WTC11 (cell line): ENCODE measurements at regions not wholly inside any gene's neighbourhood (a gene's known extent, or its start where the extent isn't known, plus 50 kb on each side); places are given as distances from the start of the nearest gene placed in this dataset.

Experiments used
- ATAC-seq: fragments of 200-7000 bp; cut with Tn5 transposase; 2 replicates; pipeline ENCODE4 v1.10.0; 2021; ENCODE audit warnings: mild to moderate bottlenecking, moderate library complexity
- CTCF ChIA-PET: fragments of 300-600 bp; sonication (Branson Sonifier 250); formaldehyde crosslinking; loops from one replicate; lab custom pipeline; 2021; ENCODE audit warnings: antibody characterized with exemption; lab: Charles Lee
- POLR2A ChIA-PET: fragments of 350-600 bp; sonication (Branson Sonifier 250); formaldehyde crosslinking; loops from one replicate; lab custom pipeline; 2021; ENCODE audit warnings: antibody characterized with exemption; lab: Charles Lee
- DNase-seq: peaks from one replicate; pipeline ENCODE4 v3.0.0; 2021; ENCODE audit warnings: low spot score
- H3K27ac Mint-ChIP-seq: 2 replicates; pipeline ENCODE4 v1.8.0; 2021; ENCODE audit warnings: mixed read lengths
- H3K27me3 Mint-ChIP-seq: 2 replicates; pipeline ENCODE4 v1.8.0; 2021; ENCODE audit warnings: low read depth, mild to moderate bottlenecking, moderate library complexity, mixed read lengths
- H3K36me3 Mint-ChIP-seq: 2 replicates; pipeline ENCODE4 v1.8.0; 2021; ENCODE audit warnings: mixed read lengths
- H3K4me1 Mint-ChIP-seq: 2 replicates; pipeline ENCODE4 v1.8.0; 2022; ENCODE audit warnings: mixed read lengths
- H3K4me3 Mint-ChIP-seq: 2 replicates; pipeline ENCODE4 v1.8.0; 2021; ENCODE audit warnings: mild to moderate bottlenecking, moderate library complexity, mixed read lengths
- H3K9me3 Mint-ChIP-seq: 2 replicates; pipeline ENCODE4 v1.8.0; 2021; ENCODE audit warnings: mixed read lengths
- ATF2 ChIP-seq: sonication (generic); formaldehyde crosslinking; IDR thresholded peaks from 2 replicates; pipeline ENCODE4 v1.8.1; 2022; ENCODE audit warnings: low read depth, missing genetic modification reagents, borderline replicate concordance
- CBFB ChIP-seq: sonication (generic); formaldehyde crosslinking; IDR thresholded peaks from 2 replicates; pipeline ENCODE4 v1.8.1; 2022; ENCODE audit warnings: mild to moderate bottlenecking, low read depth, missing genetic modification reagents
- E2F5 ChIP-seq: sonication (generic); formaldehyde crosslinking; IDR thresholded peaks from 2 replicates; pipeline ENCODE4 v1.8.1; 2022; ENCODE audit warnings: mild to moderate bottlenecking, moderate library complexity, missing genetic modification reagents
- ELF4 ChIP-seq: sonication (generic); formaldehyde crosslinking; IDR thresholded peaks from 2 replicates; pipeline ENCODE4 v1.8.1; 2022; ENCODE audit warnings: low read depth, mild to moderate bottlenecking, moderate library complexity, missing genetic modification reagents
- FOXJ3 ChIP-seq: sonication (generic); formaldehyde crosslinking; IDR thresholded peaks from 2 replicates; pipeline ENCODE4 v1.9.0; 2021; ENCODE audit warnings: missing genetic modification reagents, mild to moderate bottlenecking, borderline replicate concordance
- FOXK1 ChIP-seq: sonication (generic); formaldehyde crosslinking; IDR thresholded peaks from 2 replicates; pipeline ENCODE4 v1.8.0; 2022; ENCODE audit warnings: mild to moderate bottlenecking, moderate library complexity, missing genetic modification reagents
- FOXP1 ChIP-seq: sonication (generic); formaldehyde crosslinking; IDR thresholded peaks from 2 replicates; pipeline ENCODE4 v1.8.0; 2022; ENCODE audit warnings: missing genetic modification reagents, mild to moderate bottlenecking, moderate library complexity, borderline replicate concordance
- GRHL2 ChIP-seq: fragments of 250-450 bp; sonication (Bioruptor Pico); IDR thresholded peaks from 2 replicates; pipeline ENCODE4 v1.8.0; 2022; ENCODE audit warnings: mild to moderate bottlenecking, moderate library complexity; ENCODE audit not compliant: insufficient replicate concordance, severe bottlenecking
- HMGA2 ChIP-seq: fragments of 250-450 bp; sonication (Bioruptor Pico); IDR thresholded peaks from 2 replicates; pipeline ENCODE4 v1.4.0; 2021; ENCODE audit warnings: mild to moderate bottlenecking, moderate library complexity
- JAZF1 ChIP-seq: fragments of 250-450 bp; sonication (Bioruptor Pico); IDR thresholded peaks from 2 replicates; pipeline ENCODE4 v1.9.0; 2021; ENCODE audit warnings: moderate library complexity, mild to moderate bottlenecking, inconsistent platforms
- MXD4 ChIP-seq: fragments of 250-450 bp; sonication (Bioruptor Pico); IDR thresholded peaks from 2 replicates; pipeline ENCODE4 v1.8.0; 2021; ENCODE audit warnings: mild to moderate bottlenecking, moderate library complexity, borderline replicate concordance
- MYBL2 ChIP-seq: sonication (generic); formaldehyde crosslinking; IDR thresholded peaks from 2 replicates; pipeline ENCODE4 v1.8.1; 2023; ENCODE audit warnings: mild to moderate bottlenecking, moderate library complexity, missing genetic modification reagents
- NFYB ChIP-seq: sonication (generic); formaldehyde crosslinking; conservative IDR thresholded peaks from 2 replicates; pipeline ENCODE4 v1.8.0; 2022; ENCODE audit warnings: low read depth, missing genetic modification reagents
- NR1H2 ChIP-seq: sonication (generic); formaldehyde crosslinking; IDR thresholded peaks from 2 replicates; pipeline ENCODE4 v1.9.0; 2021; ENCODE audit warnings: mild to moderate bottlenecking, moderate library complexity, missing genetic modification reagents
- PRRX2 ChIP-seq: fragments of 250-450 bp; sonication (Bioruptor Pico); IDR thresholded peaks from 2 replicates; pipeline ENCODE4 v1.8.0; 2021; ENCODE audit warnings: mild to moderate bottlenecking
- RORB ChIP-seq: fragments of 250-450 bp; sonication (Bioruptor Pico); IDR thresholded peaks from 2 replicates; pipeline ENCODE4 v1.9.0; 2021; ENCODE audit warnings: mild to moderate bottlenecking
- SMAD3 ChIP-seq: sonication (generic); formaldehyde crosslinking; IDR thresholded peaks from 2 replicates; pipeline ENCODE4 v1.8.0; 2022; ENCODE audit warnings: missing genetic modification reagents, mild to moderate bottlenecking, borderline replicate concordance
- SOX15 ChIP-seq: fragments of 250-450 bp; sonication (Bioruptor Pico); IDR thresholded peaks from 2 replicates; pipeline ENCODE4 v1.9.0; 2021; ENCODE audit warnings: mild to moderate bottlenecking
- ZNF138 ChIP-seq: sonication (generic); formaldehyde crosslinking; conservative IDR thresholded peaks from 2 replicates; pipeline ENCODE4 v1.8.1; 2022; ENCODE audit warnings: mild to moderate bottlenecking, moderate library complexity, missing genetic modification reagents
- ZNF219 ChIP-seq: sonication (generic); formaldehyde crosslinking; IDR thresholded peaks from 2 replicates; pipeline ENCODE4 v1.8.0; 2023; ENCODE audit warnings: missing genetic modification reagents, mild to moderate bottlenecking, borderline replicate concordance
- ZNF263 ChIP-seq: sonication (generic); formaldehyde crosslinking; IDR thresholded peaks from 2 replicates; pipeline ENCODE4 v1.8.1; 2022; ENCODE audit warnings: low read depth, mild to moderate bottlenecking, moderate library complexity, missing genetic modification reagents
- TF ChIP-seq, protein P1 (sequence below): sonication (generic); formaldehyde crosslinking; IDR thresholded peaks from 2 replicates; pipeline ENCODE4 v1.8.1; 2023; ENCODE audit warnings: mild to moderate bottlenecking, missing genetic modification reagents
- TF ChIP-seq, protein P2 (sequence below): sonication (generic); formaldehyde crosslinking; IDR thresholded peaks from 2 replicates; pipeline ENCODE4 v1.8.1; 2023; ENCODE audit warnings: mild to moderate bottlenecking, missing genetic modification reagents, moderate library complexity
- TF ChIP-seq, protein P3 (sequence below): sonication (generic); formaldehyde crosslinking; IDR thresholded peaks from 2 replicates; pipeline ENCODE4 v1.8.1; 2023; ENCODE audit warnings: mild to moderate bottlenecking, missing genetic modification reagents, moderate library complexity
- TF ChIP-seq, protein P4 (sequence below): sonication (generic); formaldehyde crosslinking; IDR thresholded peaks from 2 replicates; pipeline ENCODE4 v1.8.1; 2022; ENCODE audit warnings: low read depth, mild to moderate bottlenecking, moderate library complexity, missing genetic modification reagents, borderline replicate concordance
- TF ChIP-seq, protein P5 (sequence below): sonication (generic); formaldehyde crosslinking; IDR thresholded peaks from 2 replicates; pipeline ENCODE4 v1.8.0; 2022; ENCODE audit warnings: mild to moderate bottlenecking, missing genetic modification reagents

DNA sequence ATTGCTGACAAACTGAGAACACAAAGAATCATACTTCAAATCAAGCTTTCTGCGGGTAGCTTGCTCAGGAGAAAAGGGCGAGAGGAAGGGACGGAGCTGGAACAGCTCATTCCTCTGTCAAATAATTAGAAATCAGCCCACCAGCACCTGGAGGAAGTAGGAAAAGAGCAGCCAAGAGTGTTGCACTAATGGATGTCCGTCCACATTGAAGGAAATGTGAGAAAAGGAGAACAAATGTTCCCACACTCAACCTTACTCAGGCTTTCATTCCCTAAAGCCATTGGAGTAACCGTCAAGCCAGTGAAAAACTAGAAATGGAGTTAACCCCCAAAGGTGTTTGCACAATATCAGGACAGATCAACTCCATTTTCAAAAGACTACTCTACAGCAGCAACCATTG, 233.0 kb upstream of the PRKD1 start:
- H3K36me3 Mint-ChIP-seq = no peaks in the 10 kb centered on the region
- H3K4me1 Mint-ChIP-seq = peaks cover 13% of the 10 kb centered on the region
- peaks cover 13% of the 10 kb centered on the region for H3K27me3 Mint-ChIP-seq
- ChIA-PET CTCF (interaction anchor here (1.9 kb wide), 1 partner anchor 110 kb away, joined by 5 read pairs; no protein-coding TSS in a partner anchor), POLR2A (no interaction called here)
- no peak for DNase-seq
- H3K4me3 Mint-ChIP-seq = no peak overlapping the region
- no peak overlapping the region for H3K27ac Mint-ChIP-seq
- H3K9me3 Mint-ChIP-seq = no peaks in the 10 kb centered on the region
- no peak for ATAC-seq
- TF ChIP-seq, protein P1, sequence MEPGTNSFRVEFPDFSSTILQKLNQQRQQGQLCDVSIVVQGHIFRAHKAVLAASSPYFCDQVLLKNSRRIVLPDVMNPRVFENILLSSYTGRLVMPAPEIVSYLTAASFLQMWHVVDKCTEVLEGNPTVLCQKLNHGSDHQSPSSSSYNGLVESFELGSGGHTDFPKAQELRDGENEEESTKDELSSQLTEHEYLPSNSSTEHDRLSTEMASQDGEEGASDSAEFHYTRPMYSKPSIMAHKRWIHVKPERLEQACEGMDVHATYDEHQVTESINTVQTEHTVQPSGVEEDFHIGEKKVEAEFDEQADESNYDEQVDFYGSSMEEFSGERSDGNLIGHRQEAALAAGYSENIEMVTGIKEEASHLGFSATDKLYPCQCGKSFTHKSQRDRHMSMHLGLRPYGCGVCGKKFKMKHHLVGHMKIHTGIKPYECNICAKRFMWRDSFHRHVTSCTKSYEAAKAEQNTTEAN (CRISPR knock-in tag) = no peak
- no peak for TF ChIP-seq FOXP1
- TF ChIP-seq CBFB (CRISPR knock-in tag) = no peak
- TF ChIP-seq JAZF1 (CRISPR knock-in tag) = no peak
- no peak for TF ChIP-seq ZNF219 (CRISPR knock-in tag)
- TF ChIP-seq SMAD3 (CRISPR knock-in tag) = no peak
- TF ChIP-seq FOXK1 (CRISPR knock-in tag) = no peak
- no peak for TF ChIP-seq GRHL2 (CRISPR knock-in tag)
- no peak for TF ChIP-seq MXD4 (CRISPR knock-in tag)
- TF ChIP-seq ELF4 (CRISPR knock-in tag) = no peak
- TF ChIP-seq FOXJ3 = no peak
- no peak for TF ChIP-seq ZNF138 (CRISPR knock-in tag)
- no peak for TF ChIP-seq MYBL2
- TF ChIP-seq NR1H2 (CRISPR knock-in tag) = no peak
- TF ChIP-seq, protein P2, sequence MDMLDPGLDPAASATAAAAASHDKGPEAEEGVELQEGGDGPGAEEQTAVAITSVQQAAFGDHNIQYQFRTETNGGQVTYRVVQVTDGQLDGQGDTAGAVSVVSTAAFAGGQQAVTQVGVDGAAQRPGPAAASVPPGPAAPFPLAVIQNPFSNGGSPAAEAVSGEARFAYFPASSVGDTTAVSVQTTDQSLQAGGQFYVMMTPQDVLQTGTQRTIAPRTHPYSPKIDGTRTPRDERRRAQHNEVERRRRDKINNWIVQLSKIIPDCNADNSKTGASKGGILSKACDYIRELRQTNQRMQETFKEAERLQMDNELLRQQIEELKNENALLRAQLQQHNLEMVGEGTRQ (CRISPR knock-in tag) = no peak
- no peak for TF ChIP-seq RORB (CRISPR knock-in tag)
- no peak for TF ChIP-seq E2F5

DNA sequence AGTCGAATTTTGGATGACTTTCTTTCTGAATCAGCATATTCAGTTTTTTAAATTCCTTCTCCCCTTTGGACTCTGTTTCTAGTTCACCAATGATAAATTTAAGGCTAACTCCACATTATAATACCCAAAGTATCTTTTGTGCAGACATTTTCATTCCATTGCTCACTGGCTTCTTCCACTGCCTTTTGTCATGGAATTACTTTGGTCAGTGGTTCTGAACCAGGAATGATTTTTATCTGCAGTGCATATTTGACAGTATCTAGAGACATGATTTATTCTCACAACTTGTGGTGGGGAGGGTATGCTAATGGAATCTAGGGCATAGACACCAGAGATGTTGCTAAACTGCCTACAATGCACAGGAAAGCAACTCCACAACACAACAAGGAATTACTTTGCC, 234.4 kb upstream of the PRKD1 start:
- Mint-ChIP-seq H3K4me1 (peaks cover 13% of the 10 kb centered on the region), H3K27me3 (peaks cover 13% of the 10 kb centered on the region), H3K4me3 (no peak overlapping the region), H3K36me3 (no peaks in the 10 kb centered on the region), H3K9me3 (peaks cover 4% of the 10 kb centered on the region; the same call in 1 of the 2 replicates), H3K27ac (no peak overlapping the region)
- POLR2A ChIA-PET = no interaction called here
- DNase-seq (no peak), ATAC-seq (no peak)
- CTCF ChIA-PET = interaction anchor here (1.6 kb wide), 1 partner anchor 53 kb away, joined by 4 read pairs; no protein-coding TSS in a partner anchor
- no peak for TF ChIP-seq NFYB (CRISPR knock-in tag)
- no peak for TF ChIP-seq SOX15 (CRISPR knock-in tag)
- no peak for TF ChIP-seq HMGA2
- TF ChIP-seq ATF2 (CRISPR knock-in tag) = no peak
- TF ChIP-seq, protein P3, sequence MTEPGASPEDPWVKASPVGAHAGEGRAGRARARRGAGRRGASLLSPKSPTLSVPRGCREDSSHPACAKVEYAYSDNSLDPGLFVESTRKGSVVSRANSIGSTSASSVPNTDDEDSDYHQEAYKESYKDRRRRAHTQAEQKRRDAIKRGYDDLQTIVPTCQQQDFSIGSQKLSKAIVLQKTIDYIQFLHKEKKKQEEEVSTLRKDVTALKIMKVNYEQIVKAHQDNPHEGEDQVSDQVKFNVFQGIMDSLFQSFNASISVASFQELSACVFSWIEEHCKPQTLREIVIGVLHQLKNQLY (CRISPR knock-in tag) = no peak
- TF ChIP-seq ZNF263 (CRISPR knock-in tag) = no peak
- TF ChIP-seq RORB (CRISPR knock-in tag) = no peak
- TF ChIP-seq, protein P4, sequence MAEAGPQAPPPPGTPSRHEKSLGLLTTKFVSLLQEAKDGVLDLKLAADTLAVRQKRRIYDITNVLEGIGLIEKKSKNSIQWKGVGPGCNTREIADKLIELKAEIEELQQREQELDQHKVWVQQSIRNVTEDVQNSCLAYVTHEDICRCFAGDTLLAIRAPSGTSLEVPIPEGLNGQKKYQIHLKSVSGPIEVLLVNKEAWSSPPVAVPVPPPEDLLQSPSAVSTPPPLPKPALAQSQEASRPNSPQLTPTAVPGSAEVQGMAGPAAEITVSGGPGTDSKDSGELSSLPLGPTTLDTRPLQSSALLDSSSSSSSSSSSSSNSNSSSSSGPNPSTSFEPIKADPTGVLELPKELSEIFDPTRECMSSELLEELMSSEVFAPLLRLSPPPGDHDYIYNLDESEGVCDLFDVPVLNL (CRISPR knock-in tag) = no peak
- TF ChIP-seq, protein P5, sequence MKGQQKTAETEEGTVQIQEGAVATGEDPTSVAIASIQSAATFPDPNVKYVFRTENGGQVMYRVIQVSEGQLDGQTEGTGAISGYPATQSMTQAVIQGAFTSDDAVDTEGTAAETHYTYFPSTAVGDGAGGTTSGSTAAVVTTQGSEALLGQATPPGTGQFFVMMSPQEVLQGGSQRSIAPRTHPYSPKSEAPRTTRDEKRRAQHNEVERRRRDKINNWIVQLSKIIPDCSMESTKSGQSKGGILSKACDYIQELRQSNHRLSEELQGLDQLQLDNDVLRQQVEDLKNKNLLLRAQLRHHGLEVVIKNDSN (CRISPR knock-in tag) = no peak
- no peak for TF ChIP-seq JAZF1 (CRISPR knock-in tag)
- no peak for TF ChIP-seq PRRX2 (CRISPR knock-in tag)
- TF ChIP-seq SMAD3 (CRISPR knock-in tag) = no peak
